Activated naive CD4-positive, alpha-beta T cell treated with anti-CD3 and anti-CD28 coated beads, Interleukin-2, amount 10 ng/mL, durations not matched to agents 7 days and 5 days (primary cell): ENCODE measurements at regions not wholly inside any gene's neighbourhood (a gene's known extent, or its start where the extent isn't known, plus 50 kb on each side); places are given as distances from the start of the nearest gene placed in this dataset.

Source experiments
- CTCF ChIA-PET: fragments of 350-600 bp; sonication (Branson Sonifier 250); formaldehyde crosslinking; loops from one replicate; lab custom pipeline; 2021; ENCODE audit warnings: antibody characterized with exemption; lab: Charles Lee
- DNase-seq: peaks from one replicate; pipeline ENCODE4 v3.0.0-alpha.2; 2020
- H3K27ac Mint-ChIP-seq: one replicate; pipeline ENCODE4 v1.8.0; 2021; ENCODE audit warnings: mild to moderate bottlenecking, moderate library complexity, mixed read lengths
- H3K27me3 Mint-ChIP-seq: one replicate; pipeline ENCODE4 v1.8.0; 2021; ENCODE audit warnings: mild to moderate bottlenecking, mixed read lengths
- H3K36me3 Mint-ChIP-seq: one replicate; pipeline ENCODE4 v1.8.0; 2021; ENCODE audit warnings: mixed read lengths
- H3K4me1 Mint-ChIP-seq: one replicate; pipeline ENCODE4 v1.8.0; 2021; ENCODE audit warnings: mixed read lengths
- H3K4me3 Mint-ChIP-seq: one replicate; pipeline ENCODE4 v1.8.0; 2021; ENCODE audit warnings: mild to moderate bottlenecking, moderate library complexity, mixed read lengths
- H3K9me3 Mint-ChIP-seq: one replicate; pipeline ENCODE4 v1.8.0; 2021; ENCODE audit warnings: mixed read lengths

- H3K4me1 Mint-ChIP-seq = no peaks in the 10 kb centered on the region
- H3K9me3 Mint-ChIP-seq = no peaks in the 10 kb centered on the region
- CTCF ChIA-PET = no interaction called here
- DNase-seq = no peak
- H3K27me3 Mint-ChIP-seq = peaks cover 10% of the 10 kb centered on the region
- no peaks in the 10 kb centered on the region for H3K36me3 Mint-ChIP-seq
- H3K4me3 Mint-ChIP-seq = no peak overlapping the region
- H3K27ac Mint-ChIP-seq = no peak overlapping the region
These were observed 382.2 kb downstream of the ENC1 start for GRCh38 chr5:74258314-74258665.

- no peak for DNase-seq
- H3K36me3 Mint-ChIP-seq = no peaks in the 10 kb centered on the region
- H3K9me3 Mint-ChIP-seq = no peaks in the 10 kb centered on the region
- peaks cover 10% of the 10 kb centered on the region for H3K27me3 Mint-ChIP-seq
- H3K27ac Mint-ChIP-seq = no peak overlapping the region
- no peak overlapping the region for H3K4me3 Mint-ChIP-seq
- H3K4me1 Mint-ChIP-seq = no peaks in the 10 kb centered on the region
- CTCF ChIA-PET = no interaction called here
These were observed 382.7 kb downstream of the ENC1 start for GRCh38 chr5:74257645-74258313.

- Mint-ChIP-seq H3K36me3 (no peaks in the 10 kb centered on the region), H3K27ac (no peak overlapping the region), H3K4me1 (no peaks in the 10 kb centered on the region), H3K4me3 (no peak overlapping the region), H3K9me3 (no peaks in the 10 kb centered on the region), H3K27me3 (peaks cover 14% of the 10 kb centered on the region)
- DNase-seq = no peak
- CTCF ChIA-PET = no interaction called here
These were observed 383.4 kb downstream of the ENC1 start for GRCh38 chr5:74257060-74257527.

GRCh38 chr5:74255692-74256392, 384.7 kb downstream of the ENC1 start:
- Mint-ChIP-seq H3K27me3 (peaks cover 14% of the 10 kb centered on the region), H3K4me1 (no peaks in the 10 kb centered on the region), H3K27ac (no peak overlapping the region), H3K4me3 (no peak overlapping the region), H3K9me3 (no peaks in the 10 kb centered on the region), H3K36me3 (no peaks in the 10 kb centered on the region)
- CTCF ChIA-PET = no interaction called here
- no peak for DNase-seq

- CTCF ChIA-PET = no interaction called here
- H3K4me1 Mint-ChIP-seq = no peaks in the 10 kb centered on the region
- DNase-seq = no peak
These were observed 386.3 kb downstream of the ENC1 start for GRCh38 chr5:74254257-74254656.

GRCh38 chr5:74252044-74252443, 388.5 kb downstream of the ENC1 start:
- H3K4me1 Mint-ChIP-seq = no peaks in the 10 kb centered on the region
- no peak overlapping the region for H3K27ac Mint-ChIP-seq
- H3K36me3 Mint-ChIP-seq = no peaks in the 10 kb centered on the region
- H3K4me3 Mint-ChIP-seq = no peak overlapping the region
- CTCF ChIA-PET = interaction anchor here (0.5 kb wide), 1 partner anchor 139 kb away, joined by 3 read pairs; no protein-coding TSS in a partner anchor
- no peak for DNase-seq
- H3K27me3 Mint-ChIP-seq = peaks cover 9% of the 10 kb centered on the region
- H3K9me3 Mint-ChIP-seq = no peaks in the 10 kb centered on the region

More at GRCh38 chr5:74254257-74254656, 386.3 kb downstream of the ENC1 start:
- no peak overlapping the region for H3K27ac Mint-ChIP-seq
- H3K4me3 Mint-ChIP-seq = no peak overlapping the region
- H3K27me3 Mint-ChIP-seq = peaks cover 9% of the 10 kb centered on the region
- H3K9me3 Mint-ChIP-seq = no peaks in the 10 kb centered on the region
- H3K36me3 Mint-ChIP-seq = no peaks in the 10 kb centered on the region

GRCh38 chr5:74251141-74252035, 389.1 kb downstream of the ENC1 start:
- H3K36me3 Mint-ChIP-seq = no peaks in the 10 kb centered on the region
- peaks cover 9% of the 10 kb centered on the region for H3K27me3 Mint-ChIP-seq
- no peak overlapping the region for H3K4me3 Mint-ChIP-seq
- H3K9me3 Mint-ChIP-seq = no peaks in the 10 kb centered on the region
- H3K27ac Mint-ChIP-seq = no peak overlapping the region
- H3K4me1 Mint-ChIP-seq = no peaks in the 10 kb centered on the region
- DNase-seq = no peak
- CTCF ChIA-PET = interaction anchor here (0.5 kb wide), 1 partner anchor 138 kb away, joined by 3 read pairs; no protein-coding TSS in a partner anchor

- H3K27me3 Mint-ChIP-seq = peaks cover 9% of the 10 kb centered on the region
- DNase-seq = no peak
- no peaks in the 10 kb centered on the region for H3K9me3 Mint-ChIP-seq
- no peaks in the 10 kb centered on the region for H3K4me1 Mint-ChIP-seq
- no peaks in the 10 kb centered on the region for H3K36me3 Mint-ChIP-seq
- H3K27ac Mint-ChIP-seq = no peak overlapping the region
- H3K4me3 Mint-ChIP-seq = no peak overlapping the region
- CTCF ChIA-PET = no interaction called here
These were observed 390.0 kb downstream of the ENC1 start for GRCh38 chr5:74250304-74251102.

GRCh38 chr5:74248576-74248975, 392.0 kb downstream of the ENC1 start:
- DNase-seq = no peak
- no peak overlapping the region for H3K4me3 Mint-ChIP-seq
- H3K27me3 Mint-ChIP-seq = peaks cover 9% of the 10 kb centered on the region
- CTCF ChIA-PET = no interaction called here
- H3K9me3 Mint-ChIP-seq = no peaks in the 10 kb centered on the region
- no peaks in the 10 kb centered on the region for H3K4me1 Mint-ChIP-seq
- H3K36me3 Mint-ChIP-seq = no peaks in the 10 kb centered on the region
- no peak overlapping the region for H3K27ac Mint-ChIP-seq

- CTCF ChIA-PET = no interaction called here
- DNase-seq = no peak
- Mint-ChIP-seq H3K4me3 (no peak overlapping the region), H3K4me1 (peaks cover 2% of the 10 kb centered on the region), H3K36me3 (no peaks in the 10 kb centered on the region), H3K27me3 (peaks cover 9% of the 10 kb centered on the region), H3K27ac (no peak overlapping the region), H3K9me3 (no peaks in the 10 kb centered on the region)
These were observed 396.1 kb downstream of the ENC1 start for GRCh38 chr5:74244406-74244805.

- no peak overlapping the region for H3K27ac Mint-ChIP-seq
- no peaks in the 10 kb centered on the region for H3K36me3 Mint-ChIP-seq
- H3K27me3 Mint-ChIP-seq = peaks cover 13% of the 10 kb centered on the region
- peaks cover 2% of the 10 kb centered on the region for H3K4me1 Mint-ChIP-seq
- DNase-seq = no peak
- H3K9me3 Mint-ChIP-seq = no peaks in the 10 kb centered on the region
- CTCF ChIA-PET = no interaction called here
- H3K4me3 Mint-ChIP-seq = no peak overlapping the region
These were observed 396.9 kb downstream of the ENC1 start for GRCh38 chr5:74243634-74244033.

GRCh38 chr5:74242516-74242915, 398.0 kb downstream of the ENC1 start:
- H3K27me3 Mint-ChIP-seq = peaks cover 8% of the 10 kb centered on the region
- CTCF ChIA-PET = no interaction called here
- H3K4me3 Mint-ChIP-seq = no peak overlapping the region
- no peak overlapping the region for H3K27ac Mint-ChIP-seq
- no peak for DNase-seq
- no peaks in the 10 kb centered on the region for H3K36me3 Mint-ChIP-seq
- peaks cover 2% of the 10 kb centered on the region for H3K4me1 Mint-ChIP-seq
- H3K9me3 Mint-ChIP-seq = no peaks in the 10 kb centered on the region

GRCh38 chr5:74241751-74242140, 398.8 kb downstream of the ENC1 start:
- no peak overlapping the region for H3K4me3 Mint-ChIP-seq
- H3K27ac Mint-ChIP-seq = no peak overlapping the region
- H3K4me1 Mint-ChIP-seq = peaks cover 2% of the 10 kb centered on the region
- H3K36me3 Mint-ChIP-seq = no peaks in the 10 kb centered on the region
- H3K9me3 Mint-ChIP-seq = no peaks in the 10 kb centered on the region
- DNase-seq = no peak
- CTCF ChIA-PET = no interaction called here
- peaks cover 8% of the 10 kb centered on the region for H3K27me3 Mint-ChIP-seq
